Esophagus muscularis mucosa (tissue), 4 donors: ENCODE measurements at regions not wholly inside any gene's neighbourhood (a gene's known extent, or its start where the extent isn't known, plus 50 kb on each side); places are given as distances from the start of the nearest gene placed in this dataset.

ENCODE experiments used
- DNase-seq: peaks from one replicate; pipeline ENCODE4 v3.0.0-alpha.2; 2017; ENCODE audit errors: extremely low spot score
- H3K27ac ChIP-seq, 4 donors: fragments of 200-600 bp; sonication (generic); replicated peaks in 1 of 4; 1 replicate in 3 of 4; 2 replicates in 1 of 4; pipeline ENCODE4 v1.5.1; 2016 to 2019; ENCODE audit warnings: mild to moderate bottlenecking in 1 of 4
- H3K27me3 ChIP-seq, 4 donors: fragments of 200-600 bp; sonication (generic); one replicate each; pipeline versions ENCODE4 v1.5.1 to v1.6.0; 2016 to 2019
- H3K36me3 ChIP-seq, 4 donors: fragments of 200-600 bp; sonication (generic); one replicate each; pipeline ENCODE4 v1.5.1; 2016 to 2019
- H3K4me1 ChIP-seq, 4 donors: fragments of 200-600 bp; sonication (generic); one replicate each; pipeline ENCODE4 v1.5.1; 2016 to 2019
- H3K4me3 ChIP-seq, 4 donors: fragments of 200-600 bp; sonication (generic); 1 replicate in 2 of 4; 2 replicates in 2 of 4; pipeline ENCODE4 v1.5.1; 2016 to 2019; ENCODE audit warnings: mild to moderate bottlenecking in 4 of 4, moderate library complexity in 1 of 4
- H3K9me3 ChIP-seq, 4 donors: fragments of 200-600 bp; sonication (generic); 1 replicate in 3 of 4; 2 replicates in 1 of 4; pipeline ENCODE4 v1.5.1; 2016 to 2019
- EP300 ChIP-seq: sonication (generic); formaldehyde crosslinking; IDR thresholded peaks from one replicate; pipeline ENCODE4 v1.6.1; 2017; ENCODE audit warnings: antibody characterized with exemption
- POLR2A ChIP-seq: fragments of 450-650 bp; IDR thresholded peaks from one replicate; pipeline ENCODE4 v1.6.1; 2017; ENCODE audit warnings: antibody characterized with exemption, moderate library complexity, mild to moderate bottlenecking, low read depth
- POLR2AphosphoS5 ChIP-seq, 2 donors: sonication (generic); formaldehyde crosslinking; IDR thresholded peaks; one replicate each; pipeline ENCODE4 v1.6.1; 2017; ENCODE audit warnings: antibody characterized with exemption in 2 of 2
- WGBS: methylation state at CpG from one replicate; pipeline ENCODE4 v1.1.5; 2018; 5-methylcytosine and 5-hydroxymethylcytosine counted together
- intact Hi-C: fragments of 100-400 bp; cut with DNase I; formaldehyde crosslinking; loops from one replicate; pipeline ENCODE4 v1.15.1; 2023
- TF ChIP-seq, protein P1 (sequence below), 3 experiments: fragments of 200-600 bp in 2 of 3; fragments of 450-650 bp in 1 of 3; sonication (generic) in 2 of 3; IDR thresholded peaks; one replicate each; pipeline ENCODE4 v1.5.1; 2017 to 2019; ENCODE audit warnings: antibody characterized with exemption in 3 of 3, mild to moderate bottlenecking in 2 of 3, moderate library complexity in 1 of 3

DNA sequence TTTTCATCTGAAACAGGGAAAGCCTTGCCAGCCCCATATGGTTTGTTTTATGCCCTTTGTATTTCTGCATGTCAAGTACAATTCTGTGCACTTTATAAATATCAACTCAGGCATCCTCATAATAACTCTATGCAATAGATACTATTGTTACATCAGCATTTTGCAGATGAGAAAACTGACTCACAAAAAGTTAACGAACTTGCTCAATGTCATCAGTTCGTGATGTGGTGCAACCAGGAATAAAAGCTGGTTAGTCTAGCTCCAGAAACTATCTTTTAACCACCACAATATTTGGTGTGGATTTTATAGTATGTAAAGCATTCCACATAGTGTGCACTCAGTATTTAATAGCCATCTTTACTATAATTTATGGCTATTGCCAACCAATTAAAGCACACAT lies 134.9 kb downstream of the MRPS30 start:
- Histone ChIP-seq H3K4me3 (no peak overlapping the region), H3K9me3 (no peaks in the 10 kb centered on the region), H3K4me1 (no peaks in the 10 kb centered on the region), H3K27me3 (no peaks in the 10 kb centered on the region), H3K27ac (no peak overlapping the region), H3K36me3 (no peaks in the 10 kb centered on the region)
- no peak for DNase-seq
- intact Hi-C loops, result no loop called here
- 76% methylated on average over 2 of the region's 2 CpGs for WGBS
- TF ChIP-seq POLR2AphosphoS5 (IDR thresholded peaks at IDR 0.05) (no peak), EP300 (no peak), POLR2A (no peak)
- TF ChIP-seq, protein P1, sequence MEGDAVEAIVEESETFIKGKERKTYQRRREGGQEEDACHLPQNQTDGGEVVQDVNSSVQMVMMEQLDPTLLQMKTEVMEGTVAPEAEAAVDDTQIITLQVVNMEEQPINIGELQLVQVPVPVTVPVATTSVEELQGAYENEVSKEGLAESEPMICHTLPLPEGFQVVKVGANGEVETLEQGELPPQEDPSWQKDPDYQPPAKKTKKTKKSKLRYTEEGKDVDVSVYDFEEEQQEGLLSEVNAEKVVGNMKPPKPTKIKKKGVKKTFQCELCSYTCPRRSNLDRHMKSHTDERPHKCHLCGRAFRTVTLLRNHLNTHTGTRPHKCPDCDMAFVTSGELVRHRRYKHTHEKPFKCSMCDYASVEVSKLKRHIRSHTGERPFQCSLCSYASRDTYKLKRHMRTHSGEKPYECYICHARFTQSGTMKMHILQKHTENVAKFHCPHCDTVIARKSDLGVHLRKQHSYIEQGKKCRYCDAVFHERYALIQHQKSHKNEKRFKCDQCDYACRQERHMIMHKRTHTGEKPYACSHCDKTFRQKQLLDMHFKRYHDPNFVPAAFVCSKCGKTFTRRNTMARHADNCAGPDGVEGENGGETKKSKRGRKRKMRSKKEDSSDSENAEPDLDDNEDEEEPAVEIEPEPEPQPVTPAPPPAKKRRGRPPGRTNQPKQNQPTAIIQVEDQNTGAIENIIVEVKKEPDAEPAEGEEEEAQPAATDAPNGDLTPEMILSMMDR (IDR thresholded peaks at IDR 0.05), result no peak

DNA sequence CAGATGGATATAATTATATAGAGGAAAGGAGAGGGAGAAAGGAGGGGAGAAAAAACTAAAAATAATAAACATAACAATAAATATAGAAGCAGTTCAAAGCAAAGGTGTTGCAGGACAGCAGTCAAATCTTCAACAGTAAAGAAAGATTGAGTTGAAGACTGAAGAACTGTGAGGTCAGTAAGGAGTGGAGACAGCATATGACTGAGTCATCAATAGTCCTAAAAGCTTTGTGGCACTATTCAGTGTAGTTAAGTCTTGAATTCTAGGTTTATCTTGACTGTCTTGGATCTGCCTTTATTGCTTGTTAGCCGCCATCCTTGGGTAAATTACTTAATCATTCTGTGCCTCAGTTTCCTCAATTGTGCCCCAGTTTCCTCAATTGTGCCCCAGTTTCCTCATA lies 137.0 kb downstream of the MRPS30 start:
- Histone ChIP-seq H3K27me3 (no peaks in the 10 kb centered on the region), H3K4me3 (no peak overlapping the region), H3K36me3 (no peaks in the 10 kb centered on the region), H3K4me1 (no peaks in the 10 kb centered on the region), H3K27ac (no peak overlapping the region), H3K9me3 (no peaks in the 10 kb centered on the region)
- intact Hi-C loops, result no loop called here
- DNase-seq, result no peak
- TF ChIP-seq EP300 (no peak), POLR2A (no peak), POLR2AphosphoS5 (IDR thresholded peaks at IDR 0.05) (no peak)
- TF ChIP-seq, protein P1 (IDR thresholded peaks at IDR 0.05), result no peak
- 80% methylated on average over 1 of the region's 1 CpG for WGBS

DNA sequence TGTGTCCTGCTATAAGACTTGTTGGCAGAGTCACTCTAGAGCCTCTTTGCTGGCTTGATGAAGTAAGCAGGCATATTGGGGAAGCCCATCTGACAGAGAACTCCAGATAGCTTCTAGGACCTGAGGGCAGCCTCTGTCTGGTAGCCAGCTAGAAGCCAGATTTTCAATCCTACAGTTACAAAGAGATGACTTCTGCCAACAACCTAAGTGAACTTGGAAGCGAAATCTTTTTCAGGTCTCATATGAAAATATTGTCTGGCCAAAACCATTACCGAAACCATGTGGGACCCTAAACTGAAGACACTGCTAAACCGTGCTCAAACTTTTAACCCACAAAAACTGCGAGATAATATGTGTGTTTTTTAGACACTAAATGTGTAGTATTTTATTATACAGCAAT lies 140.9 kb downstream of the MRPS30 start:
- no peaks in the 10 kb centered on the region for H3K4me1 ChIP-seq
- intact Hi-C loops, result no loop called here
- 80% methylated on average over 4 of the region's 4 CpGs for WGBS

DNA sequence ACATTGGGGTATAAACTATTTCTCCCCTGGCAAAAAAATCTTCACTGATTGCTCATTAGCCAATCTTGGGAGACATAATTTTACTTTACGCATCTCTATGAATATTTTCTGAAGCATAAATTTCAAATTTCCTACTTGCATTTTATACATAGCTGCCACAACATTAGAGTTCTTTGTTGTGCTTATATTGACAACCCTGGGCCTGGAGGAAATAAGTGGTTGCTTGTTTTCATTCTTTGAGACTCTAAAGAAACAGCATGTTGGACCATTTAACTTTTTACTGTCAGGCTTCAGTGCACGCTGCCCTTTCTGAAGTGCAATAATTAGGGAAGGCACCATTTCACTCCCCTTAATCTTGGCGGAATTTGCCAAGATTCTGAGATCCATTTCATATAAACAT lies 142.6 kb downstream of the MRPS30 start:
- whole genome bisulfite sequencing, result 71% methylated on average over 3 of the region's 3 CpGs
- intact Hi-C loops, result no loop called here
- no peaks in the 10 kb centered on the region for H3K27me3 ChIP-seq
- H3K27ac ChIP-seq, result no peak overlapping the region
- no peak for DNase-seq
- TF ChIP-seq, protein P1 (IDR thresholded peaks at IDR 0.05), result no peak
- no peak for TF ChIP-seq EP300
- TF ChIP-seq POLR2A, result no peak
- TF ChIP-seq POLR2AphosphoS5 (IDR thresholded peaks at IDR 0.05), result no peak
- no peaks in the 10 kb centered on the region for H3K4me1 ChIP-seq
- H3K36me3 ChIP-seq, result no peaks in the 10 kb centered on the region
- H3K4me3 ChIP-seq, result no peak overlapping the region
- no peaks in the 10 kb centered on the region for H3K9me3 ChIP-seq

More for the DNA sequence above, 140.9 kb downstream of the MRPS30 start:
- Histone ChIP-seq H3K27ac (no peak overlapping the region), H3K27me3 (no peaks in the 10 kb centered on the region), H3K4me3 (no peak overlapping the region), H3K9me3 (no peaks in the 10 kb centered on the region), H3K36me3 (no peaks in the 10 kb centered on the region)
- TF ChIP-seq EP300, result no peak
- TF ChIP-seq, protein P1 (IDR thresholded peaks at IDR 0.05), result no peak
- no peak for TF ChIP-seq POLR2A
- TF ChIP-seq POLR2AphosphoS5 (IDR thresholded peaks at IDR 0.05), result no peak
- no peak for DNase-seq

DNA sequence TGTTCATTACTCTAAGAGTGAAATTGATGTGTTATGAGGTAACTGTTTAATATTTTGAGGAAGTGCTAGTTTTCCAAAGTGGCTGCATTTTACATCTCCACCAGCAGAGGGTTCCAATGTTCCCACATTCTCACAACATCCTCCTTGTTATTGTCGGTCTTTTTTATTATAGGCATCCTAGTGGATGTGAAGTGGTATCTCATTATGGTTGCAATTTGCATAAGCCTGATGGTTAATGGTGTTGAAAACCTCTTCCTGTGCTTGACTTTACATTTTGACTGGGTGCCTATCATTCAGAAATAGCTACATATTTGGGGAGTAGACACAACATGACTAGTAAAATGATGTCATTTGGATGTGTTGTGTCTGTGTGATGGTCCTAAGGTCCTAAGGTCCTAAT lies 143.6 kb downstream of the MRPS30 start:
- 16% methylated on average over 1 of the region's 1 CpG for WGBS
- Histone ChIP-seq H3K27me3 (no peaks in the 10 kb centered on the region), H3K27ac (no peak overlapping the region), H3K4me3 (no peak overlapping the region), H3K36me3 (no peaks in the 10 kb centered on the region), H3K4me1 (no peaks in the 10 kb centered on the region), H3K9me3 (no peaks in the 10 kb centered on the region)
- intact Hi-C loops, result no loop called here
- DNase-seq, result no peak
- TF ChIP-seq POLR2AphosphoS5 (IDR thresholded peaks at IDR 0.05), result no peak
- TF ChIP-seq, protein P1 (IDR thresholded peaks at IDR 0.05), result peak in 2 of 3 experiments; percentile 28 to 44
